CD14-positive monocyte (primary cell): ENCODE measurements at regions not wholly inside any gene's neighbourhood (a gene's known extent, or its start where the extent isn't known, plus 50 kb on each side); places are given as distances from the start of the nearest gene placed in this dataset.

Experiments
- DNase-seq, 3 donors: peaks; one replicate each; pipeline ENCODE4 v3.0.0-alpha.2; 2011 to 2022
- H2AFZ ChIP-seq: 2 replicates; pipeline ENCODE4 v1.6.0; 2012; ENCODE audit warnings: mild to moderate bottlenecking, low read depth, low read length, inconsistent platforms; ENCODE audit not compliant: insufficient read depth, poor library complexity, severe bottlenecking
- H3K27ac ChIP-seq, 2 donors: 1 replicate in 1 of 2; 2 replicates in 1 of 2; pipeline ENCODE4 v1.5.1; 2012 to 2013; ENCODE audit warnings: low read length in 2 of 2, control low read depth in 1 of 2, inconsistent platforms in 1 of 2, low read depth in 1 of 2, mild to moderate bottlenecking in 1 of 2
- H3K27me3 ChIP-seq, 2 donors: one replicate each; pipeline versions ENCODE4 v1.6.0 to v1.6.1; 2011 to 2013; ENCODE audit warnings: low read length in 2 of 2; ENCODE audit not compliant: control insufficient read depth in 2 of 2, insufficient read depth in 2 of 2
- H3K36me3 ChIP-seq, 2 donors: replicated peaks in 1 of 2; 1 replicate in 1 of 2; 2 replicates in 1 of 2; pipeline versions ENCODE4 v1.5.1 to v1.6.1; 2012 to 2013; ENCODE audit warnings: low read length in 2 of 2, control low read depth in 1 of 2, inconsistent platforms in 1 of 2, mild to moderate bottlenecking in 1 of 2; ENCODE audit not compliant: insufficient read depth in 2 of 2, control insufficient read depth in 1 of 2
- H3K4me1 ChIP-seq, 2 donors: 1 replicate in 1 of 2; 2 replicates in 1 of 2; pipeline versions ENCODE4 v1.5.1 to v1.6.1; 2012 to 2013; ENCODE audit warnings: low read length in 2 of 2, control low read depth in 1 of 2, inconsistent platforms in 1 of 2, mild to moderate bottlenecking in 1 of 2, moderate library complexity in 1 of 2; ENCODE audit not compliant: insufficient read depth in 2 of 2, control insufficient read depth in 1 of 2
- H3K4me2 ChIP-seq: replicated peaks from 2 replicates; pipeline ENCODE3; 2012; ENCODE audit warnings: low read length, moderate library complexity, mild to moderate bottlenecking; ENCODE audit not compliant: poor library complexity, severe bottlenecking; ENCODE audit errors: extremely low read depth
- H3K4me3 ChIP-seq, 3 experiments: fragments of 200-600 bp in 1 of 3; sonication (generic) in 1 of 3; replicated peaks in 1 of 3; 1 replicate in 2 of 3; 2 replicates in 1 of 3; pipeline ENCODE4 v1.5.1; 2011 to 2013; ENCODE audit warnings: low read length in 3 of 3, mild to moderate bottlenecking in 3 of 3, control low read depth in 2 of 3, low read depth in 2 of 3, inconsistent platforms in 1 of 3, moderate library complexity in 1 of 3
- H3K79me2 ChIP-seq: 2 replicates; pipeline ENCODE4 v1.6.0; 2012; ENCODE audit warnings: mild to moderate bottlenecking, control low read depth, inconsistent platforms, low read length, moderate library complexity; ENCODE audit not compliant: insufficient read depth
- H3K9ac ChIP-seq: 2 replicates; pipeline ENCODE4 v1.6.0; 2017; ENCODE audit warnings: low read length, mild to moderate bottlenecking; ENCODE audit not compliant: insufficient read depth, poor library complexity, severe bottlenecking
- H3K9me3 ChIP-seq, 2 donors: replicated peaks in 1 of 2; 1 replicate in 1 of 2; 2 replicates in 1 of 2; pipeline versions ENCODE4 v1.5.1 to v1.6.1; 2012 to 2013; ENCODE audit warnings: low read length in 2 of 2, control low read depth in 1 of 2; ENCODE audit not compliant: control insufficient read depth in 1 of 2, insufficient read depth in 1 of 2
- H4K20me1 ChIP-seq: 2 replicates; pipeline ENCODE4 v1.6.0; 2012; ENCODE audit warnings: mild to moderate bottlenecking, low read length, control low read depth, moderate library complexity; ENCODE audit not compliant: insufficient read depth
- H3K27ac Mint-ChIP-seq, 7 donors: one replicate each; pipeline ENCODE4 v1.8.0; 2020; ENCODE audit warnings: mild to moderate bottlenecking in 7 of 7, mixed read lengths in 7 of 7, moderate library complexity in 6 of 7, inconsistent platforms in 2 of 7
- H3K27me3 Mint-ChIP-seq, 3 donors: one replicate each; pipeline ENCODE4 v1.8.0; 2021 to 2022; ENCODE audit warnings: low read depth in 3 of 3, mild to moderate bottlenecking in 3 of 3, mixed read lengths in 3 of 3, moderate library complexity in 3 of 3, inconsistent platforms in 1 of 3
- H3K36me3 Mint-ChIP-seq, 2 donors: one replicate each; pipeline ENCODE4 v1.8.0; 2020; ENCODE audit warnings: mixed read lengths in 2 of 2, inconsistent platforms in 1 of 2, mild to moderate bottlenecking in 1 of 2
- H3K4me1 Mint-ChIP-seq: one replicate; pipeline ENCODE4 v1.8.0; 2020; ENCODE audit warnings: mild to moderate bottlenecking, mixed read lengths
- H3K4me3 Mint-ChIP-seq, 2 donors: one replicate each; pipeline ENCODE4 v1.8.0; 2020; ENCODE audit warnings: mild to moderate bottlenecking in 2 of 2, mixed read lengths in 2 of 2, moderate library complexity in 1 of 2
- H3K9me3 Mint-ChIP-seq, 7 donors: one replicate each; pipeline ENCODE4 v1.8.0; 2020 to 2022; ENCODE audit warnings: mixed read lengths in 7 of 7, mild to moderate bottlenecking in 6 of 7, moderate library complexity in 6 of 7, inconsistent platforms in 2 of 7
- CTCF ChIP-seq: fragments of 200-600 bp; IDR thresholded peaks from one replicate; pipeline ENCODE4 v1.8.0; 2022; ENCODE audit warnings: antibody characterized with exemption, mild to moderate bottlenecking
- WGBS: methylation state at CpG from one replicate; pipeline ENCODE4 v1.1.5; 2013; ENCODE audit warnings: missing lambda C conversion rate; ENCODE audit not compliant: insufficient coverage; 5-methylcytosine and 5-hydroxymethylcytosine counted together
- intact Hi-C, 2 donors: fragments of 100-400 bp; cut with micrococcal nuclease; formaldehyde crosslinking; loops; one replicate each; pipeline versions ENCODE4 v1.15.0 to v1.15.1; 2023

GRCh38 chr18:67995769-67996168 lies 479.2 kb upstream of the DSEL start:
- Histone ChIP-seq H3K79me2 (no peaks in the 10 kb centered on the region), H3K4me1 (no peaks in the 10 kb centered on the region), H3K4me2 (no peak overlapping the region), H3K27me3 (no peaks in the 10 kb centered on the region), H2AFZ (no peak overlapping the region), H4K20me1 (no peaks in the 10 kb centered on the region), H3K9me3 (no peaks in the 10 kb centered on the region), H3K27ac (no peak overlapping the region), H3K36me3 (no peaks in the 10 kb centered on the region), H3K4me3 (no peak overlapping the region), H3K9ac (no peak overlapping the region)
- no peak for TF ChIP-seq CTCF
- intact Hi-C loops = no loop called here
- Mint-ChIP-seq H3K27ac (no peak overlapping the region), H3K4me1 (no peaks in the 10 kb centered on the region), H3K27me3 (no peaks in the 10 kb centered on the region), H3K4me3 (no peak overlapping the region), H3K9me3 (peaks cover 0 to 2% (median 0%) of the 10 kb centered on the region in 7 donors), H3K36me3 (no peaks in the 10 kb centered on the region)
- no peak for DNase-seq
- no CpG with 5 or more reads among the region's 3 CpGs for WGBS

GRCh38 chr18:67980241-67980640 lies 463.7 kb upstream of the DSEL start:
- intact Hi-C loops = no loop called here
- no peak overlapping the region for H3K9ac ChIP-seq
- H2AFZ ChIP-seq = no peak overlapping the region
- H4K20me1 ChIP-seq = no peaks in the 10 kb centered on the region
- Mint-ChIP-seq H3K4me1 (no peaks in the 10 kb centered on the region), H3K4me3 (no peak overlapping the region), H3K36me3 (no peaks in the 10 kb centered on the region), H3K27ac (no peak overlapping the region), H3K9me3 (peaks cover 0 to 2% (median 0%) of the 10 kb centered on the region in 7 donors), H3K27me3 (peaks cover 0 to 3% (median 0%) of the 10 kb centered on the region in 3 donors)
- no peaks in the 10 kb centered on the region for H3K79me2 ChIP-seq
- H3K4me2 ChIP-seq = no peak overlapping the region
- H3K27me3 ChIP-seq = no peaks in the 10 kb centered on the region
- no peak for DNase-seq
- WGBS = no CpG with 5 or more reads among the region's 2 CpGs
- H3K4me1 ChIP-seq = no peaks in the 10 kb centered on the region
- no peak overlapping the region for H3K27ac ChIP-seq
- H3K9me3 ChIP-seq = peaks cover 0 to 2% of the 10 kb centered on the region in 2 donors
- no peaks in the 10 kb centered on the region for H3K36me3 ChIP-seq
- no peak for TF ChIP-seq CTCF
- H3K4me3 ChIP-seq = no peak overlapping the region
